GM20000 (cell line): ENCODE measurements at regions not wholly inside any gene's neighbourhood (a gene's known extent, or its start where the extent isn't known, plus 50 kb on each side); places are given as distances from the start of the nearest gene placed in this dataset.
A peak's percentile ranks its signal among the peaks of the same experiment; 100 is the strongest.
"Not testable (repeated sequence)": the region's sequence is repeated elsewhere in the genome, so short reads cannot be mapped to it uniquely, and the experiment has no call there.

Experiments
- DNase-seq: peaks from one replicate; pipeline ENCODE4 v3.0.0; 2012; ENCODE audit warnings: low spot score
- CTCF ChIP-seq: IDR thresholded peaks from 2 replicates; pipeline ENCODE4 v1.5.1; 2012; ENCODE audit warnings: mild to moderate bottlenecking, control low read depth; ENCODE audit errors: extremely low read depth, missing control alignments

GRCh38 chr17:20681746-20682722 is 102.5 kb downstream of the CDRT15L2 start:
- DNase-seq: not testable (repeated sequence)

GRCh38 chr17:20683651-20684229 is 104.2 kb downstream of the CDRT15L2 start:
- not testable (repeated sequence) for DNase-seq

GRCh38 chr17:20684975-20685374 is 105.5 kb downstream of the CDRT15L2 start:
- not testable (repeated sequence) for DNase-seq

- DNase-seq: not testable (repeated sequence)
Measured at GRCh38 chr17:20687584-20687983, 108.1 kb downstream of the CDRT15L2 start.

- DNase-seq: not testable (repeated sequence)
Measured at GRCh38 chr17:20689170-20689749, 109.7 kb downstream of the CDRT15L2 start.

- DNase-seq: not testable (repeated sequence)
Measured at GRCh38 chr17:20692706-20693105, 113.2 kb downstream of the CDRT15L2 start.

- DNase-seq: not testable (repeated sequence)
Measured at GRCh38 chr17:20695871-20696270, 116.3 kb downstream of the CDRT15L2 start.

- peak; percentile 7 for DNase-seq
Measured at GRCh38 chr17:20698463-20699206, 119.1 kb downstream of the CDRT15L2 start.

- not testable (repeated sequence) for DNase-seq
Measured at GRCh38 chr17:20700528-20700927, 121.0 kb downstream of the CDRT15L2 start.

- DNase-seq: not testable (repeated sequence)
Measured at GRCh38 chr17:20701366-20701765, 121.8 kb downstream of the CDRT15L2 start.

GRCh38 chr17:20702692-20703091 is 123.2 kb downstream of the CDRT15L2 start:
- no peak for DNase-seq
- no peak for TF ChIP-seq CTCF

- DNase-seq: no peak
- no peak for TF ChIP-seq CTCF
Measured at GRCh38 chr17:20703781-20704180, 124.3 kb downstream of the CDRT15L2 start.

- DNase-seq: not testable (repeated sequence)
Measured at GRCh38 chr17:20705186-20705585, 125.7 kb downstream of the CDRT15L2 start.
